OCI-LY3 (cell line): ENCODE measurements at regions not wholly inside any gene's neighbourhood (a gene's known extent, or its start where the extent isn't known, plus 50 kb on each side); places are given as distances from the start of the nearest gene placed in this dataset.

ENCODE experiments used
- EZH2phosphoT487 ChIP-seq: fragments of 200-600 bp; shearing (Covaris generic); IDR thresholded peaks from 2 replicates; pipeline ENCODE4 v1.6.1; 2018; ENCODE audit warnings: antibody characterized with exemption, mixed run types, low read depth
- TF ChIP-seq, protein P1 (sequence below): fragments of 200-600, 300-600 bp; sonication (generic); IDR thresholded peaks from 2 replicates; pipeline ENCODE4 v1.5.1; 2014; ENCODE audit warnings: antibody characterized with exemption, low read length, low read depth

- TF ChIP-seq, protein P1, sequence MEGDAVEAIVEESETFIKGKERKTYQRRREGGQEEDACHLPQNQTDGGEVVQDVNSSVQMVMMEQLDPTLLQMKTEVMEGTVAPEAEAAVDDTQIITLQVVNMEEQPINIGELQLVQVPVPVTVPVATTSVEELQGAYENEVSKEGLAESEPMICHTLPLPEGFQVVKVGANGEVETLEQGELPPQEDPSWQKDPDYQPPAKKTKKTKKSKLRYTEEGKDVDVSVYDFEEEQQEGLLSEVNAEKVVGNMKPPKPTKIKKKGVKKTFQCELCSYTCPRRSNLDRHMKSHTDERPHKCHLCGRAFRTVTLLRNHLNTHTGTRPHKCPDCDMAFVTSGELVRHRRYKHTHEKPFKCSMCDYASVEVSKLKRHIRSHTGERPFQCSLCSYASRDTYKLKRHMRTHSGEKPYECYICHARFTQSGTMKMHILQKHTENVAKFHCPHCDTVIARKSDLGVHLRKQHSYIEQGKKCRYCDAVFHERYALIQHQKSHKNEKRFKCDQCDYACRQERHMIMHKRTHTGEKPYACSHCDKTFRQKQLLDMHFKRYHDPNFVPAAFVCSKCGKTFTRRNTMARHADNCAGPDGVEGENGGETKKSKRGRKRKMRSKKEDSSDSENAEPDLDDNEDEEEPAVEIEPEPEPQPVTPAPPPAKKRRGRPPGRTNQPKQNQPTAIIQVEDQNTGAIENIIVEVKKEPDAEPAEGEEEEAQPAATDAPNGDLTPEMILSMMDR = no peak
- TF ChIP-seq EZH2phosphoT487 = no peak
These were observed 85.7 kb downstream of the SEMA4F start for GRCh38 chr2:74739733-74740241.
